ENCODE measurements at regions not wholly inside any gene's neighbourhood (a gene's known extent, or its start where the extent isn't known, plus 50 kb on each side); places are given as distances from the start of the nearest gene placed in this dataset.
A peak's percentile ranks its signal among the peaks of the same experiment; 100 is the strongest.

- DNase-seq: peak; percentile 28 to 79
Measured at GRCh38 chrX:131704136-131704695, 160.3 kb downstream of the OR13H1 start.

- no peak for DNase-seq
Measured at GRCh38 chrX:131709553-131709952, 165.7 kb downstream of the OR13H1 start.

GRCh38 chrX:131711478-131711867, 167.6 kb downstream of the OR13H1 start:
- DNase-seq: no peak

GRCh38 chrX:131723646-131724045, 179.8 kb downstream of the OR13H1 start:
- DNase-seq: no peak

GRCh38 chrX:131724292-131724691, 180.4 kb downstream of the OR13H1 start:
- no peak for DNase-seq

GRCh38 chrX:131725001-131725654, 181.3 kb downstream of the OR13H1 start:
- DNase-seq: no peak

GRCh38 chrX:131727778-131728177, 183.9 kb downstream of the OR13H1 start:
- DNase-seq: no peak

GRCh38 chrX:131728295-131729145, 184.6 kb downstream of the OR13H1 start:
- DNase-seq: peak; percentile 3 to 58

- peak; percentile 75 to 76 for DNase-seq
Measured at GRCh38 chrX:131729295-131729694, 185.4 kb downstream of the OR13H1 start.

- DNase-seq: peak; percentile 38 to 72
Measured at GRCh38 chrX:131734621-131735020, 190.7 kb downstream of the OR13H1 start.

GRCh38 chrX:131735127-131735526, 191.3 kb downstream of the OR13H1 start:
- no peak for DNase-seq

GRCh38 chrX:131739823-131740222, 195.9 kb downstream of the OR13H1 start:
- DNase-seq: no peak

GRCh38 chrX:131741103-131741581, 197.3 kb downstream of the OR13H1 start:
- peak; percentile 60 to 81 for DNase-seq

- no peak for DNase-seq
Measured at GRCh38 chrX:131745942-131746489, 202.1 kb downstream of the OR13H1 start.

- peak; percentile 12 to 80 for DNase-seq
Measured at GRCh38 chrX:131746491-131746968, 202.7 kb downstream of the OR13H1 start.

- peak; percentile 27 to 80 for DNase-seq
Measured at GRCh38 chrX:131747173-131747572, 203.3 kb downstream of the OR13H1 start.

- DNase-seq: peak; percentile 64 to 69
Measured at GRCh38 chrX:131752493-131753198, 208.8 kb downstream of the OR13H1 start.

GRCh38 chrX:131762802-131763234, 218.9 kb downstream of the OR13H1 start:
- DNase-seq: peak in 1 of 2 experiments; percentile 63

- DNase-seq: peak; percentile 15 to 75
Measured at GRCh38 chrX:131763674-131764073, 219.8 kb downstream of the OR13H1 start.

- peak in 1 of 2 experiments; percentile 11 for DNase-seq
Measured at GRCh38 chrX:131764216-131764615, 220.3 kb downstream of the OR13H1 start.

GRCh38 chrX:131778269-131779218, 234.7 kb downstream of the OR13H1 start:
- DNase-seq: peak in 1 of 2 experiments; percentile 46

All from cerebellar nuclear complex (tissue), 1 donor.